Left ventricle myocardium superior (tissue), 1 donor: ENCODE measurements at regions not wholly inside any gene's neighbourhood (a gene's known extent, or its start where the extent isn't known, plus 50 kb on each side); places are given as distances from the start of the nearest gene placed in this dataset.

Experiments
- ATAC-seq: fragments of 200-7000 bp; cut with Tn5 transposase; one replicate; pipeline ENCODE4 v1.9.1; 2020; ENCODE audit warnings: mild to moderate bottlenecking, moderate library complexity
- DNase-seq: peaks from one replicate; pipeline ENCODE4 v3.0.0-alpha.2; 2020
- intact Hi-C: fragments of 100-400 bp; cut with micrococcal nuclease; formaldehyde crosslinking; loops from one replicate; pipeline ENCODE4 v1.11.0; 2022
- donor health status: DM: no; HTN: yes; CAD: no; lungs with severe emphysema.

DNA sequence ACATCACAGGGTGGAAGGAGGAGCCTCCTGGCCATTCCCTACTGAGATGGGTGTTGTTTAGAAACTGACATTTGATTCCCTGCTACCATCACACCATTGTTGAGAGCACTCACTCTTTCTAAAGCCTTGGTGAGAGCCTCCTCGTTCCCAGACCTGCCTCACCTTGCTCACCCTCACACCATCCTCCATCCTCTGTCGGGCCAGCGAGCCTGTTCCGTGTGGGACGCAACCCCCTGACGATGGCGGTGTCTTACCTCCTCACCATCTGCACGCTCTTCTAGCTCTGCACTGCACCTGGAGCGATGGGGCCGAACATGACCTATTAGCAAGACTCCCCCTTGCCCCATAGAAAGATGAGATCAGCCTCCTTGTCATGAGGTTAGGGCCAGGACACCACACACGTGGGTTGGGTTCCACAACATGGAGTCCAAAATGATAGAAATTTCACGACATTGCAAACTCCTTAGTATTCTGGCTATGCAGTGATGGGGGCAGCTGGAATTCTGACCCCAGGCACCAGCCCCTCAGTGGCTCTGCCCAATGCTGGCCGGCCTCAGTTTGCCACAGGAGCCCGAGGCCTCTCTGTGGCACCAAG is 1017.9 kb downstream of the TBC1D22A start:
- ATAC-seq (no peak), DNase-seq (no peak)
- intact Hi-C loops, result no loop called here

DNA sequence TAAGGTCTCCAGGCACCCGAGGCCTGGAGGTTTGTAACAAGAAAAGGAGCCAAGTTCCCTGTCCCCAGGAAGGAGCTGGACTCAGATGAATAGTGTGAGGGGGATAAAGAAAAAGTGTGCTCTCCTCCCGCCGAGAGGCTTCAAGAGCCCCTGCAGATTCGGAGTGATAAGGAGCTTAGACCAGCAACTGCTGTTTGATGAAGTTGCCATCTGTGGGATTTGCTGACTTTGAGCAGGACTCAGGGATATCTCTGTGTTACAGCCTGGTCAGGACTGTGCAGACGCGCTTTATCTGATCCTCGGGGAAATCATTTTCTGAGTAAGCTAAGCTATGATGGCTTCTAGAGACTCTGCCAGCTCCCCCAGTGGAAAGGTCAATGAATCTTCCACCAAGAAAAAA is 1017.0 kb downstream of the TBC1D22A start:
- DNase-seq (no peak), ATAC-seq (no peak)
- intact Hi-C loops, result no loop called here

DNA sequence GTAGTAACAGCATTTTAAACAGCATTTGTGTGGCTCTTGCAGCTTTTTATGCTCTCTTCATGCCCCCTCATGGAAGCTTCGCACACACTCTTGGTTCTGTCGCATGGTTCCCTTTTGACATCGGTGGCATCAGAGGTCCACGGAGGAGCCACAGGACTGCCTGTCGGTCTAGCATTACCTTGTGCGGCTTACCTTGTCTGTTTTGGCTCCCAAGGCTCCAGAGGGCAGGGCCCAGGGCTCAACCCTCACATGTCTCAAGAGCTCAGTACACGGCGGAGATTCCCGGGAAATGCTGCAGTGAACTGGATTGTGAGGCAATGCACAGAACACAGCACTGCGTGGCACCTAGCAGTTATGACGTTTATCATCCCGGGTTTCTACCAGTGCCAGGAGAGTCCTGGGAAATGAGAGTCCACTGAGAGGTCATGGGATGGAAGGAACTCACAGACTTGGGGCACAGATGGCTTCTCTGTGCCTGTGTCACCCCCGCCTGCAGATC is 1015.8 kb downstream of the TBC1D22A start:
- intact Hi-C loops, result no loop called here
- DNase-seq, result no peak
- no peak for ATAC-seq

DNA sequence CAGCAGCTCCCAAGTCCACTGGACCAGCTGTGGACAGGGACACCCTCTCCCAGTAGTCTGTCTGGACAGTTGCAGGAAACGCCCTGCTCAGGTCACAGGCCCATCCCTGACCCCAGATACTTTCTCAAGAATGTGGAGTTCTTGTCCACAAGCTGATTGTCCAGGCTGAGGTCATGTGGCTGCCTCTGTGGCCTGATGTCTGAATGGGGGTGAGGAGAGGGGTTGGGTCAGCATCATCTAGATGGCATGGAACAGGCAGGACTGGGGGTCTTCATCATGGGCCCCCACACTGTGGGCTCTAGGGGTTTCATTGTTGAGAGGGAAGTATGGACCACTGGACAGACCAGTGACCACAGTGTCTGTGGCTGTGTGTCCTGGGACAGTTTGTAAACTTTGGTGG is 1015.0 kb downstream of the TBC1D22A start:
- intact Hi-C loops, result no loop called here
- DNase-seq, result no peak
- no peak for ATAC-seq

DNA sequence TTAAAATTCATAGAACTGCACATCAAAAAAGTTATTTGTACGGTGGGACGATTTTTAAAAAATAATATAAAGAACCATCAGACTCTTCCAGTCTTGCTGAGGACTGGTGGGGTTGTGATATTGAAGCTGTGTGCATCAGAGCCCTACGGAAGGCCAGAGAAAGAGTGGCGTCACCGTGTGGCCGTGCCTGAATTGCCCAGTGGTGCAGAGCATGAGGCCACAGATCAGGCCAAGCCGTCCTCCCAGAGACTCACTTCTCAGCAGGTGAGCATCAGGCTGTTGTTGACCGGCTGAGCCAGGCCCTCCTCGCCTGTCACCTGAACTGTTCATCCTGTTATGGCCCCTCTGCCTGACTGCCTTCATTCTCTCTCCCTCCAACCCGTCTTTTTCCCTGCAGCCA is 1013.9 kb downstream of the TBC1D22A start:
- ATAC-seq, result no peak
- intact Hi-C loops, result no loop called here
- no peak for DNase-seq

DNA sequence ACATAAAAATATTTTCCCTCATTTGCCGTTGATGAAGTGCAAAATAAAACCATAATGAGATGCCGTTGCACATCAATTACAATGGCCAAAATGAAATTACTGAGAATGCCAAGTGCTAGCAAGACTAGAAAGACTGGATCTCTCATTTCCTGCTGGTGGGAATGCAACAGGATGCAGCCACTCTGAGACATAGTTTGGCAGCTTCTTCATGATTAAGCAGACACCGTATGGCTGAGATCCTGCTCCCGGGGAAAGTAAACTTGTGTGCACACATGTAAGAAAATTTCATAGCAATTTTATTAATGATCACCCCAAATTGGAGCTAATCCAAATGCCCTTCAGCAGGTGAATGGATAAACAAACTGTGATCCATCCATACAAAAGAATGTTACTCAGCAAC is 1013.2 kb downstream of the TBC1D22A start:
- DNase-seq, result no peak
- intact Hi-C loops, result no loop called here
- no peak for ATAC-seq

DNA sequence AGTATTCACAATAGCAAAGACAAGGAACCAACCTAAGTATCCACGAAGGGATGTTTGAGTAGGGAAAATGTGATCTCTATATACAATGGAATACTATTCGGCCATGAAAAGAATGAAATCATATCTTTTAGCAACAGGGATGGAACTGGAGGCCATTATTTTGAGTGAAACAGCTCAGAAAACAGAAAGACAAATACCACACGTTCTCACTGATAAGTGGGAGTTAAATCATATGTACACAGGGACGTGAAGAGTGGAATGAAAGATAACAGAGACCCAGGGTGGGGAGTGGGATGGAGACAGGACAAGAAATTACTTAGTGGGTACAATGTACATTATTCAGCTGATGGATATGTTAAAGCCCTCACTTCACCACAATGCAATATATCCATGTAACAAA is 1012.7 kb downstream of the TBC1D22A start:
- intact Hi-C loops, result no loop called here
- no peak for DNase-seq
- ATAC-seq, result no peak

DNA sequence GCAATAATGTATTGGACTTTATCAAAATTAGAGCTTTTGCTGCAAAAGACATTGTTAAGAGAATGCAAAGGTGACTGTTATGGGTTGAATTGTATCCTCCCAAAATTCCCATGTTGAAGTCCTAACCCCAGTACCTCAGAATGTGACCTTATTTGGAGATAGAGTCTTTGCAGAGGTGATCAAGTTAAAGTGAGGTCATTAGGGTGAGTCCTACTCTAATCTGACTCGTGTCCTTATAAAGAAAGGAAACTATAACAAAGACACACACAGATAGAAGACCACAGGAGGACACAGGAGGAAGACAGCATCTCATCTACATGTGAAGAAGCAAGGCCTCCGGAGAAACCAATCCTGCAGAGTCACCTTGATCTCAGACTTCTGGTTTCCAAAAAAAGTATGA is 1011.2 kb downstream of the TBC1D22A start:
- intact Hi-C loops, result no loop called here
- ATAC-seq, result no peak
- no peak for DNase-seq

DNA sequence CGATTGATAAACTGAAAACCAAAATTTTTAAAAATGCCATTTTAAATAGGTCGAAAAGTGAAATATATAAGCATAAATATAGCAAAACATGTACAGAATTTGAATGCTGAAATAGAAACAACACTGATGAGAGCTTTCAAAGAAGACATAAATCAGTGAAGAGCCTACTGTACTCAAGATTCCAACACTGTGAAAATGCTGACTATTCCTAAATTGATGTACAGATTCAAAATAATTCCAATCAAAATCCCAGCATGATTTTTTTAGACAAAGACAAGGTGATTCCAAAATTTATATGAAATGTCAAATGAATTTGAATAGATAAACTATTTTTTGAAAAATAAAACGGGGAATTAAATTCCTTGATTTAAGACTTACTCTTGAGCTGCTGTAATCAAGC is 1010.4 kb downstream of the TBC1D22A start:
- ATAC-seq (no peak), DNase-seq (no peak)
- intact Hi-C loops, result no loop called here

DNA sequence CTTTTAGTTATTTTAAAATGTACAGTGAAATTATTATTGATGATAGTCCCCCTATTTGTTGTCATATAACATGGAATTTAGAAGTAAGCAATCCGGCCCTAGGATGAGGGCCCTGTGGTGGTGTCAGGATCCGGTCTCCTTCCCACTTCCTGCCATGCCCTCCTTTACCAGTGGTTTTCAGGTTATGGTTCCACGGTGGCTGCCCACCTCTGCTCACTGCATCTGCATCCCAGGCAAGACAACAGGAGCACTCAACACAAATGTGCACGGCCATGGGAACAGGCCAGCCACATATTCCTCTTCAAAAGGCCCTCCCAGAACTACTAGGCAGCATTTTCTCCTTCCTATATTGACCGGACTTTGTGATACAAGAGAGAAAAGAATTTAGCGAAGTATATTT is 1007.2 kb downstream of the TBC1D22A start:
- ATAC-seq, result no peak
- intact Hi-C loops, result no loop called here
- no peak for DNase-seq

DNA sequence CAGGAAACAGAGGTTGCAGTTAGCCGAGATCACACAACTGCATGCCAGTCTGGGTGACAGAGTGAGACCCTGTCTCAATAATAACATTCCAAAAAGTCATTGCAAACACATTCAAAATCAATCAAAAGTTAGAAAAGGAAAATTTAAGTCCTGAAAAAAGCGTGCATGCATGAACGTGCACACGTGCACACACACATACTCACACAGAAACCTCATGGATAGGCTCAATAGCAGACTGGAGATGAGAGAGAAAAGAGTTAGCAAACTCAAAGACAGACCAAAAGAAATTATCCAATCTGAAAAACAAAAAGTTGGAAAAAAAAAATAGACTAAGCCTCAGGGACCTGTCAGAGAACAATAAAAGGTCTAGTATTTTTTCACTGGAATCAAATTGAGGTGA is 1005.6 kb downstream of the TBC1D22A start:
- DNase-seq (no peak), ATAC-seq (no peak)
- intact Hi-C loops, result no loop called here

DNA sequence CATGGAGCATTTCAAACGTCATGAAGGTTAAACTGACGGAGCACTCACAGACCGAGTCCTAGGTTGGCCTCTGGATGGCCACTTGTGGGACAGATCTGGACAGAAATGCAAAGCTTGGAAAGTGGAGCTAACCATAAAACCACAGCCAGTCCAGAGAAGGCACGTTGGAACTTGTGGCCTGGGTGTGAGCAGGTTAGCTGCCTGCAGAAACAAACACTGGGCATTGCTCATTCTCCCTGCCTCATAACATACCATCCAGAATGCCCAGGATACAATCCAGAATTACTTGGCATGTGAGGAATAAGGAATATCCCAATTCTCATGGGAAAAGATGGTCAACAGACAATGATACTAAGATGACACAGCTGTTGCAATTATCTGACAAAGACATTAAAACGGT is 1005.0 kb downstream of the TBC1D22A start:
- intact Hi-C loops, result no loop called here
- DNase-seq, result no peak
- no peak for ATAC-seq

DNA sequence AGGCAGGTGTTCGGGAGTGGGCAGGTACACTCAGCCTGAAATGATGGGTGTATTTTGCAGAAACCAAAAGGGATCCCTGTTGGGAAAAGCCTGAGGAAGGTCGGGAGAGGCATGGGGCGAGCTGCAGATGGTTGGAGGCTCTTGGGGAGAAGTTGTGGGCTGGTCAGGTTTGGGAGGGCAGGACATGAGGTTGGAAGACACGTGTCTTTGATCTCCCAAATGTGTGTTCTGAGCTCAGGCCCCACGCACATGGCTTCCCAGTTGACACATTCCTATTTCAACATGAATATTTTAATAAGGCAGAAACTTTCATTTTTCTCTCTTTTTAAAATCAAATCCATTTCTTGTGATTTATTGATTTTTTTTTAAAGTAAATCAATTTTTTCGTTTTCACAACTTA is 1003.3 kb downstream of the TBC1D22A start:
- intact Hi-C loops, result no loop called here
- DNase-seq (no peak), ATAC-seq (no peak)

DNA sequence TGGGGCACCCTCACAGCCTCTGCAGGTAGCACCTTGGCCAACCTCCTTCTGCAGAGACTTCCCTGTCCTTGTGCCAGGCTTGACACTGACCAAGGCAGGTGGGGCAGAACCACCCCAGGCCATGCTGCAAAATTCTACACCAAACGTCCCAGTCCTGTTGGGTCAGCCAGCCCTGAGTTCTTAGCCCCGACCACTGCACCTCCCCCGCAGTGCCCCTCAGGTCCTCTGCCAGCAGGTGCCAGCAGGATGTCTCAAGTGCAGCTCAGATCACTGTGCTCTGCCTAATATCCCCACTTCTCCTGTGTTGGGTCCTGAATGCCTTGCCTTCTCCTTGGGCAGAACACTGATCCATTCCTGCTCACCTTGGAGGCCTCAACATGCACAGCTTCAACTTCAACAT is 999.7 kb downstream of the TBC1D22A start:
- no peak for DNase-seq
- intact Hi-C loops, result no loop called here
- no peak for ATAC-seq

DNA sequence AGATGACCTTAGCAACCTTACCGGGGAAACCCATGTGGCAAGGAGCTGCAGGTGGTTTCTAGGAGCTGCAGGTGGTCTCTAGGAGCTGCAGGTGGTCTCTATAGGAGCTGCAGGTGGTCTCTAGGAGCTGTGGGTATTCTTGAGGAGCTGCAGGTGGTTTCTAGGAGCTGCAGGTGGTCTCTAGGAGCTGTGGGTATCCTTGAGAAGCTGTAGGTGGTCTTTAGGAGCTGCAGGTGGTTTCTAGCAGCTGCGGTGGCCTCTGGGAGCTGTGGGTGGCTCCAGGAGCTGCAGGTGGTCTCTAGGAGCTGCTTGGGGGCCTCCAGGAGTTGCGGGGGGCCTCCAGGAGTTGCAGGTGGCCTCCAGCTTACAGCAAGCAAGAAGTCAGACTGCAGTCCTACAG is 997.5 kb downstream of the TBC1D22A start:
- intact Hi-C loops, result no loop called here
- DNase-seq (no peak), ATAC-seq (no peak)

DNA sequence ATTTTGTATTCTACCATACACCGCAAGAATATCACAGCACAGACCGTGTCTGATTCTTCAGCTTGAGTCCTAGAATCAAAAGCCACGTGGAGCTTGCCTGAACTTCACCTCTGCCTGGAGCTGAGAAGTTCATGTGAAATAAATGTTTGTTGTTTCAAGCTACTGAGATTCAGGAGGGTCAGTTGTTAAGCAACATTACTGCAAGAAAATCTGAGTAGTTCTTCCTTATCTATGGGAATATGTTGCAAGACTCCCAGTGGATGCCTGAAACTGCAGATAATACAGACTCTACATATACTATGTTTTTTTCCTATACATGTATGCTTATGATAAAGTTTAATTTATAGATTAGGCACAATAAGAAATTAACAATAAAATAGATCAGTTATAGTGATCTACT is 995.3 kb downstream of the TBC1D22A start:
- intact Hi-C loops, result no loop called here
- DNase-seq, result no peak
- ATAC-seq, result no peak

DNA sequence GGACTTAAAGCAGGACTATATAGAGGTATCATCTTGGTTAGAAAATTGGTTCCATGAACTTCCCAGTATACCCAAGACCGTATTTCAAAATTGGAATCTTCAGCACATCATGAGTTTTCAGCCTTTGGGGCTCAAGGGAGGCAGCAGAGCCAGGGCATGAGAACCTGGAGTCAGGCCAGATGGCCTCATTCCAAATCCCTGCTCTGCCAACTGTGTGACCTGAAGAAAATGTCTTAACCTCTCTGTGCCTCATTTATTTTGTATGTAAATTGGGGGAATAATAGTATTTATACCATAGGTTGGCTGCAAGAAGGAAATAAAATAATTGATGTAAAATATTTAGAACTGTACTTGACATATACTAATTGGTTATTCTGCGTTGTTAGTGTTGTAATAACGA is 987.6 kb downstream of the TBC1D22A start:
- no peak for ATAC-seq
- intact Hi-C loops, result no loop called here
- no peak for DNase-seq

DNA sequence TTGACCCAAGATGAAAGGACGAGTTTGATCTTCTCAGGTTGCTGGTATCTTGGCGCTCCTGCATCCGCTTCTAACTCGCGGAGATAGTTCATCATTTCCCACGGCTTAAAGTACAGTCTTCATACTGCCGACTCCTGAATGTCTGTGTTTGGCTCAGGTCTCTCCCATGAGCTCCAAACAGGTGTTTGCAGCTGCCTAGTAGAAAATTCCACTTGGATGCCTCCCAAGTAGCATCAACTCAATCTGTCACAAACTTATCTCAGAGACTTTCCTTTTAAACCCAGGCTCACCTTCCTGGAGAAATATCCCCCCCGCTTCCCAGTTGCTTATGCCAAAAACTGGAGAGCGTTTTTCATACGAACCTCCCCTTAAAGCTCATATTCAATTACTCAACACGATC is 986.5 kb downstream of the TBC1D22A start:
- intact Hi-C loops, result no loop called here
- ATAC-seq (no peak), DNase-seq (no peak)

DNA sequence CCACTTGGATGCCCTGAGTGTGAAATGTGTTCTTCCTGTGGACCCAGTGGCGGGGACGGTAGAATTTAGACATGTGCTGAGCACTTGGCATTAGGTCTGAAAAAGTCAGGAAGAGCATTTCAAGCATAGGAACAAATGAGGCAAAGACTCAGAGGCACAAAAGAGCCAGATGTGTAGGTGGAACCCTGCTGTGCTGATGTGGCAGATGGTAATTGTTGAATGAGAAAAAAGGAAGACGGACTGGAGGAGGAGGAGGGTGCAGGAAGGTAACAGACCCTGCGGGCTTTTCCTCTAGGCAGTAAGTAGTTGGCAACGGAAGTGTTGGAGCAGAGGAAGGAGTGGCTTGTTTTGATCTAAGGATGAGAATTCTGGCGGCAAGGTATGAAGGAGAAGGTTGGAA is 985.8 kb downstream of the TBC1D22A start:
- intact Hi-C loops, result no loop called here
- DNase-seq (no peak), ATAC-seq (no peak)

DNA sequence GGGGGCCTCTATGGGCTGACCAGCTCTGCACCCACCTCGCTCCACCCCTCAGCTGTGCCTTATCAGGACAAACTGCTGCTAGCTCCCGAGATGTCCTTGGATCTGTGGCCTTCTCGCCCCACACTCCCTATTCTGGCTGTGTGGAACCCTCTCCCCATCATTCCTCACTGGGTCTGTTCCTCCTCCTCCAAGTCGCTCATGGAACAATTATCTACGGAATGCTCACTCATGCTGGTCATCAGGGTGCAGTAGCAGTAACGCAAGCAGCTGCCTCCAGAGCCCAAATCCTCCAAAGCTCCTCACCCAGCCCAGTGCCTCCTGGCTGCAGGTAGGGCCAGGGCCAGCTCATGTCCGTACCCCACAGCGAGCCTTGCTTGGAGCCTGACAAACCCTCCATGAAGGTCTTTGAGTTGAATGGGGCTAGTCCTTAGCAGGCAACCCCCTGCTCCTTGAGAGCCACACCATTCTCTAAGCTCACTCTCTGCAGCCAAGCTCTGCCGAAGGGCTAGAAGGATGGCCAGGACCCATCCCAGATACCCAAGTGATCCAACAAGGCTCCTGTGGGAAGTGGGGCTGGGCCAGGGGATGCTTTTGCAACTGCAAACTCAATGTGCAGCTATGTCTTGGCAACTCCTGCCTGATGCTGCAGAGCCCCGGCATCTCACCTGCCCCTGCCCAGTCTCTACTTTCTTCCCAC is 977.8 kb downstream of the TBC1D22A start:
- intact Hi-C loops, result no loop called here
- ATAC-seq, result no peak
- no peak for DNase-seq

DNA sequence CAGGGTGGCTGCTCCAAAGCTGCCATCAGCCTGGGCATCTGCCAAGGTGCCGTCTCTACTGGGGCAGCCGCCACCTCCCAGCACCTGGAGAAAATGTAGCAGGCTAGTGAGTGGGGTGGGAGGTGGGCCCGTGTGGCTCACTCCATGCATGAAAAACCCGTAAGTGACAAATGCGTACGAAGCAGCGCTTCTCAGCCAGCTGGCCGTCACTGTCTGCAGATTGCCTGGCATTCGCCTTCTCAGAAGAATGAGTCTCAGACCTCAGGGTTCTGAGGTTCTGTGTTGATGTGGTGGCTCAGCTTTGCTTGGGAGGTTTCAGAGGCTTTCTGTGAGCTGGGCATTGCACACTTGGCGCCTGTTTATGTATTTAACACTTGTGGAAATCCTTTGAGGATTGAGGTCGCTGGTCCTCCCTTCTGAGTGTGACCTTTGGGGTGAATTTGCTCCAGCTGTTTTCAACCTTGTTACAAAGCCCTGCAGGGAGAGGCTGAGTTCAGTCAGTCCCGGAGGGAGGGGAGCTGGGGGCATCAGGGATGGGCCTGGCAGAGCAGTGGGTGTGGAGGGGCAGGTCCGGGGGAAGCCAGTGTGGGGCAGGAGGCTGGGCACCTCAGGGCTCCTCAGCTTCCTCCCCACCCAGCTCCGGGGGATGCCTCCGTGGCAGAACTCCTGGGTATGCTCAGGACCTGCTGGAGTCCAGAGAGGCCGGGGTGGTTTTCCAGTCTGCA is 977.0 kb downstream of the TBC1D22A start:
- DNase-seq, result no peak
- intact Hi-C loops, result no loop called here
- no peak for ATAC-seq
